HG03354 (cell line): ENCODE measurements at regions not wholly inside any gene's neighbourhood (a gene's known extent, or its start where the extent isn't known, plus 50 kb on each side); places are given as distances from the start of the nearest gene placed in this dataset.

ENCODE experiments used
- ATAC-seq: cut with Tn5 transposase; IDR thresholded peaks from one replicate; pipeline ENCODE4 v1.9.1; 2021; ENCODE audit warnings: mild to moderate bottlenecking; ENCODE audit not compliant: unreplicated experiment, poor library complexity, severe bottlenecking

GRCh38 chr12:116476227-116476822, 82.9 kb upstream of the MAP1LC3B2 start:
- no peak for ATAC-seq

DNA sequence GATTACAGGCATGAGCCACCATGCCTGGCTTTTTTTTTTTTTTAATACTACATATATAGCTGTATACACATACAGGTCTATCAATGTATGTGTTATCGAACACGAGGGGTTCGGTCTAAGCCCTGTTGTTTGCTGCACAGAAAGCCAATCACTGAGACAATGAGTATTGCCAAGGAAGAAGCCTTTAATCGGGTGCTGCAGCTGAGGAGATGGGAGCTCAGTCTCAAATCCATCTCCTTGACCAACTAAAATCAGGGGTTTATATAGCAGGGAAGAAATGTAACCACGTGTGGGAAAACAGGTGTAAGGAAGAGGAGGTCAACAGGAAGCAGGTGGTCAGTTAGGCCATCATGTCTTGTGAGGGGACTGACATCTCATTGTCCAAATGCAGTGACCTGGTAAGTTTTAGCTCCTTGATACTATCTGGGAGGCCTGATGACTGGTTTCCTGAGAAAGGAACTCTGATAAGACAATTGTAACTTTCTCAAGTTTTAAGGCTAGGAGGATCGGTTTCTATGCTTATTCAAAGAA, 80.9 kb upstream of the MAP1LC3B2 start:
- ATAC-seq = no peak

DNA sequence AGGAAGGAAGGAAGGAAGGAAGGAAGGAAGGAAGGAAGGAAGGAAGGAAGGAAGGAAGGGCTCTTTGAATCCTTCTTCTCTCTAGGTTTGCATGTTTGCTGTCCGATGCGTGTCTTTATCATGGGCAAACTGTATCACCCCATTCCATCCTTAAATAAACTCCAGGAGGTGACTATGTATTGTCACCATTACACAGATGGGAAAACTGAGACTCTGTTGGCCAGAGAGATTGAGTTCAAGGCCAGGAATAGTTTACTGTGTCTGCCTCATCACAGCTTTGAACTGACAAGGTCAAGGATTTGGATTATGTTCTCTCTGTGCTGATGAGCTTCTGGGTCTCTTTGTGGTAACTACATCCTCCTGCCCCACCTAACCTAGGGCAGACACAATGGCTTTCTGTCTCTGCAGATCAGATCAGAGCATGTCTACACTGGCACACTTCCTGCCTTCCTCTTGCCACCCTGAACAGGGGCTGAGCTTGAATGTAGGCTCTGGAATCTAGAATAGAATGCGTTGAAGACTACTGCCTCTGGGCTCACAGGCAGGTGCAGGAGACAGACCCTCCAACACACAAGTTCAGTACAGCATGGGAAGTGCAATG, 78.9 kb upstream of the MAP1LC3B2 start:
- no peak for ATAC-seq

- ATAC-seq = no peak
These were observed 77.5 kb upstream of the MAP1LC3B2 start for GRCh38 chr12:116481726-116482125.

GRCh38 chr12:116482179-116482578, 77.0 kb upstream of the MAP1LC3B2 start:
- no peak for ATAC-seq

DNA sequence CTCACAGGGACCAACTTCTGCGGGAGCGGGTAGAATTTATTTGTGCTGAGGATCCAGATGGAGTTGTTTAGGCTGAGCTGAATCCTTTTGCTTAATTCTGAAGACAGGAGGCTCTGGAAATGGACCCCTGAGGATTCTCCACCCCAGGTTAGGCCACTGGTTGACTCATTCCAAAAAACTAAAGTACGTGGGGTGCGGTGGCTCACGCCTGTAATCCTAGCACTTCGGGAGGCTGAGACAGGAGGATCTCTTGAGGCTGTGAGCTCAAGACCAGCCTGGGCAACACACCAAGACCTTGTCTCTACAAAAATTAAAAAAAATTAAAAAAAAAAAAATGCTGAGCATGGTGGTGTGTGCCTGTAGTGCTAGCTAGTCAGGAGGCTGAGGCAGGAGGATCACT, 76.3 kb upstream of the MAP1LC3B2 start:
- ATAC-seq = no peak

DNA sequence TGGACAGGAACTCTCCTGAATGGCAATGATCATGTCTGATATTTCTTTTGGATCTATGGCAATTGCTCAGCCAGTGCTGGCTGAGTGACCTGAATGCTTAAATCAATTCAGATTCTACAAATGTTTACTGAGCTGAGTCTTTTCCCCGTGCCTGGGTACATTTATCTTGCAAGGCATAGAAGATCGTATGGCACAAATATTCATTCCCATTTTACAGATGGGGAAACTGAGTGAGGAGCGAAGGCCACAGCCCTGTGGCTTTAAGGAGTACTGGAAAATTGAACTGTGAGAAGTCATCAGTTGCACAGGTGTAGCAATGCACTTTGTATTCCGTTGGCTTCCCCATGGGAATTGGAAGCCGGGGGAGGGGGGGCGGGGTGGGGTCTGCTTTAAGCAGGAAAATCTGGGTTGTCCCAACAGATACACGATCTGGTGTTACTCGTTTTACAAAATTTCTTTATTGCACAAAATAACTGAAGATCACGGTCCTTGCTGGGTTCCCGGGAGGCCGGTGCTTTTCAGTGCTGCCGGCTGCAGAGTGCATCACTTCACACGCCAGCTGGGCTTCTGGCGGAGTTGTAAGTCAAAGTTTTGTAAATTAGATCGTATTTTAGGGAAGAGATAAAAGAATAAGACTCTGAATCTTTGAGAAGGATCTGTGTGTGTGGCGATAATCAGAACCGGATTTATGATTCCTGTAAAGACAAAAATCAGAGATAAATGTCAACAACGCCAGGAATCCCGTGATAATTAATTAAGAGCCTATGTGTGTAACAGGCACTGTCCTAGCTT, 75.0 kb upstream of the MAP1LC3B2 start:
- ATAC-seq = no peak

DNA sequence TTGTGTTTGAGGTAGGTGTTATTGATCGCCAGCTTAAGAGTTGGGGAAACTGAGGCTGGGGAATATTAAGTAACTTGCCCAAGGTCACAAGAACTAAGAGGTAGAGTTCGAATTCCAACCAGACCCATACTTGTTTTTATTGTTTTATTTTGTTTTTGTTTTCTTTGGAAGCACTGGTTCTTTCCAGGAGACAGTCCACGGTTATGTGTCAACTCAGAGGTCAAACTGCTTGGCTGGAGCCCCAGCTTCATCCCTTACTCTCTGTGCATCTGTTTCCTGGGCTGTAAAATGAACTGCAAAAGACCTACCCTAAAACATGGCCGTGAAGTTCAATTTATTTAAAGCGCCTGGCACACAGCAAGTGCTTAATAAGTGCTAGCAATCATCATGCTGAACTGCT, 74.4 kb upstream of the MAP1LC3B2 start:
- no peak for ATAC-seq

GRCh38 chr12:116489116-116489515, 70.1 kb upstream of the MAP1LC3B2 start:
- no peak for ATAC-seq

- no peak for ATAC-seq
These were observed 68.7 kb upstream of the MAP1LC3B2 start for GRCh38 chr12:116490471-116490870.

GRCh38 chr12:116492703-116493324, 66.4 kb upstream of the MAP1LC3B2 start:
- no peak for ATAC-seq

DNA sequence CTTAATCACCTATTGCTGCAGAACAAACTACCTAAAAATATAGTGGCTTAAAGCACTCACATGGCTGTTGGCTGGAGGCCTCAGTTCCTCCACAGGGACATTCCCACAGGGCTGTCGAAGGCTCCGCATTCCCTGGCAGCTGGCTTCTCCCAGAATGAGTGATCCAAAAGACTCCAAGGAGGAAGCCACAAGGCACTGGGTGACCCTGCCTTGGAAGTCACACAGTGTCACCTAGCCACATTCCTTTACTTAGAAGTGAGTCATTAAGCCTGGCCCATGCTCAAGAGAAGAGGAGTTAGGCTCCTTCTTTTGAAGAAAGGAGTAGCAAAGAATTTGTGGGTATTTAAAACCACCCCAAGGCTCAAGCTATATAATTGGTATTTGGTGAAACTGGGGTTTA, 63.9 kb upstream of the MAP1LC3B2 start:
- no peak for ATAC-seq

DNA sequence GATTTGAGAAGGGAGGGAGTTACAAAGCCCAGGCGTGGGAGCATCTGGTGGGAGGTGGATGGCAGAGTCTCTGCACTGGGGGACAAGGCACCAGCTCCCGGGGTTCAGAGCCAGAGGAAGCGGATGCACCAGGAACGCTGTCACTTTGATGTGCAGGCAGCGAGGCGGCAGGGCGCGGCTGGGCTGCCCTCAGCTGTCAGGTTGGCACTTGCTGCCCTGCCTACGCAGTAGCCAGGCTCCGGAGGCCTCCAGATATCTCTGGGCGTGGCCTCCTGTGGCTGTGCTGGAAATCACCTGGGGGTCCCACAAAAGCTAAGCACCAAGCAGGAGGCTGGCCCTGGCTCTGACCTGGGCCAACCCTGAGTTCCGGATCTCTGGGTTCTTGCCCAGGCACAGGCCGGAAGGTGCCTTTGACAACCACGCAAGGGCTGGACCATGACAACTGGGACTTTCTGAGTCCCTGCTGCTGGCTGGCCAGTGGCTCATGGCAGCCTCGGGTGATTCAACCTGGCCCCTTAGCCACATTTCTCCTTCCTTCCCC, 62.1 kb upstream of the MAP1LC3B2 start:
- ATAC-seq = no peak

GRCh38 chr12:116498471-116498870, 60.7 kb upstream of the MAP1LC3B2 start:
- no peak for ATAC-seq

DNA sequence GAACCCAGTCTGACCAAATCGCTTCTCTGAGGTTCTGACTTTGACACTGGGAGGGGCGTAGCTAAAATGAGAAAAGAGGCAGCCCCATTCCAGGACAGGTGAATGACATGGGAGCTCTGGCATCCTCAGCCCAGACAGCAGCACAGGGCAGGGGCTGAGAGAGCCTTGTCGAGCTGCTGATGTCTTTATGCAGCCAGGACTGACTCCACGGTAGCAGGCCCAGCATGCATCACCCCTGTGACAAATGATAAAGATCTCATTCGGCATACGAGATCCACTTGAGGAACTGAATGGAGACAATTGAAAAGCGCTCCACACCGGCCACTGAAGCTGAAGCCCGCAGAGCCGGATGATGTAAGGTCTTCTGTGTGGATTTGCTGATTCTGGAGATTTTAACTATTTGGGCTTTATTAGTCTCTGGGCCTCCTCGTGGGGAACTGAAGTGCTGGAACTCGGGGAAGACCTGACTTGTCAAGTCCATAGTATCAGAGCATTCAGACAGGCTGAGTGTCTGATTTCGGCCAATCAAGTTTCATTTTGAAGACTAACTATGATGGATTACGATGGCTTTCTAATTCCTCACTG, 56.9 kb upstream of the MAP1LC3B2 start:
- no peak for ATAC-seq

DNA sequence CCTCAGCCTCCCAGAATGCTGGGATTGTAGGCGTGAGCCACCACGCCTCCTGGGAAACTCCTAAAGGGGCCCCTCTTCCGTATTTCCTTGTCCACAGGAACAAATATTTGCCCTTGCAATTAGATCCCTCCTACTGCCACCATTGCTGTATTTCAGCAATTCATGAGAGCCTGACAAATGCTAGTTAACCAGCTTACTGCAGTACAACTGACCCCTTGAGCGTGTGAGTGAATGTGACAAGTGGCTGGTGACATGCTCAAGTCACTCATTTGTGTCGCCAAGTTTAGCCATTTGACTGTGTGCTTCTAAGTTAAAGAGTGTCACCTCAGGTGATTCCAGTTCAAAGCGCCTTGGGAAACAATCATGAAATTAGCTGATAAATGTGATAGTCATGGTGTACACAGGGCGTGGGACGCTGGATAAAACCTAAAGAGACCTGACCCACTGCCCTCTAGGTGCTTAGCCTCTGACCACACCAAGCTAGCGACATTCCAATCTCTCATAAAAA, 56.1 kb upstream of the MAP1LC3B2 start:
- no peak for ATAC-seq

DNA sequence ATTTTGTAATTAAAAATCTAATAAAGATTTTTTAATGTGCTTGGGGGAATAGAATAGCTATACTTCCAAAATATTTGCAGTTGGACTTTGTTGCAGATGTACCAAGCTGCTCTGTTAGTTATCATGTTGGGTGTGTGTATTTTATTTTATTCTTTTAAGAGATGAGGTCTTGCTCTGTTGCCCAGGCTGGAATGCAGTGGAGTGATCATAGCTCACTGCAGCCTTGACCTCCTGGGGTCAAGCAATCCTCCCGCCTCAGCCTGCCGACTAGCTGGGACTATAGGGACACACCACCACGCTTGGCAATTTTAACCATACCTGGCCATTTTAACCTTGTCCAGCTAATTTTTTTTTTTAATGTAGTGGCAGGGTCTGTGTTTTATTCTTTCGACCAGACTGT, 54.7 kb upstream of the MAP1LC3B2 start:
- no peak for ATAC-seq

DNA sequence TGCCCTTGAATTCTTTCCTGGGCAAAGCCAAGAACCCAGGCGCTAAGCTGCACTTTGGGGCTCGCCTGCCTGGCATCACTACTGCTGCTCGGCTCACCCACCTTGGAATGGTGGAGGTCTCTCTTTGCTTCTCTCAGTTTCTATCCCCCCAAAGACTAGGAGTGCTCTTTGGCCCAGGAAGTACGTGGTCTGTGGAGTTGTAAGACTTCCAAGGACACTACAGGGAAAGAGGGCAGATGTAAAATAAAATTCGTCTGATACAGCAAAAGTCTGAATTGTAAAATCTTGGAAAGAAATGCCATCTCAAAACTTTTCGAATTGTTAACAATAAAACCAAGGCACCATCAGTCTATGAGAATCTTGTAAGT, 52.5 kb upstream of the MAP1LC3B2 start:
- ATAC-seq = no peak

- ATAC-seq = no peak
These were observed 50.7 kb upstream of the MAP1LC3B2 start for GRCh38 chr12:116508145-116509121.
